ENCODE measurements at regions not wholly inside any gene's neighbourhood (a gene's known extent, or its start where the extent isn't known, plus 50 kb on each side); places are given as distances from the start of the nearest gene placed in this dataset.

DNA sequence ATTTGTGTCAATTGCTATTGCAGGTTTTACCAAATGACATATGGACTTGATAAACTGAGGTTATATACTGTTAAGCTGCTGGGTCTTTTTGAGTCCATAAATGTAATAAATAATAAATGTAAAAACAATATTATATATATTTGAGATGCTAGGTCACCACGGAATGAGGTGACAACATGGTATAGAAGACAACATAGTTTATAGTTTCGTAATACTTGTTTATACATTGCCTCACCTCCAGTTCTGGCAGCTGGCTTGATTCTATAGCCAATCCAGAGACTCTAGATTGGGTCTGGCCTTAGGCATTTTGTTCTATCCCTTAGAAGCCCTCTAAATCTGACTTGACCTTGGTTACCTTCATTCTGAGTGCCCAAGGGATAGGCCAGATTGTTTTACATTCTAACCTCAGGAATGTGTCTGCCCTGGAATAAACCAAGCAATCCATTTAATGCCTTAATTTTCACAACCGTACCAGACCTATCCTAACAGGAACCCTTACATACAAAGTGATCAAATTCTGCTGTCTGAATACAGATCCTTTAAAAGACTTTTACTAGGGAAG is 61.5 kb upstream of the STXBP5 start:
- no peak for DNase-seq (ENCODE audit: low read depth in 1 of 2, low spot score in 1 of 2)
- H3K27me3 ChIP-seq (ENCODE audit: insufficient read depth, poor library complexity, severe bottlenecking): no peaks in the 10 kb centered on the region
- H3K27ac ChIP-seq (replicated peaks): no peak overlapping the region
- no peak overlapping the region for H3K4me3 ChIP-seq (replicated peaks; ENCODE audit: insufficient read depth, low read length)
- no peak for TF ChIP-seq GABPA (IDR thresholded peaks at IDR 0.05; ENCODE audit: low read depth)
- TF ChIP-seq SPI1 (IDR thresholded peaks at IDR 0.05; ENCODE audit: borderline replicate concordance, low read depth): no peak
- TF ChIP-seq, protein P1, sequence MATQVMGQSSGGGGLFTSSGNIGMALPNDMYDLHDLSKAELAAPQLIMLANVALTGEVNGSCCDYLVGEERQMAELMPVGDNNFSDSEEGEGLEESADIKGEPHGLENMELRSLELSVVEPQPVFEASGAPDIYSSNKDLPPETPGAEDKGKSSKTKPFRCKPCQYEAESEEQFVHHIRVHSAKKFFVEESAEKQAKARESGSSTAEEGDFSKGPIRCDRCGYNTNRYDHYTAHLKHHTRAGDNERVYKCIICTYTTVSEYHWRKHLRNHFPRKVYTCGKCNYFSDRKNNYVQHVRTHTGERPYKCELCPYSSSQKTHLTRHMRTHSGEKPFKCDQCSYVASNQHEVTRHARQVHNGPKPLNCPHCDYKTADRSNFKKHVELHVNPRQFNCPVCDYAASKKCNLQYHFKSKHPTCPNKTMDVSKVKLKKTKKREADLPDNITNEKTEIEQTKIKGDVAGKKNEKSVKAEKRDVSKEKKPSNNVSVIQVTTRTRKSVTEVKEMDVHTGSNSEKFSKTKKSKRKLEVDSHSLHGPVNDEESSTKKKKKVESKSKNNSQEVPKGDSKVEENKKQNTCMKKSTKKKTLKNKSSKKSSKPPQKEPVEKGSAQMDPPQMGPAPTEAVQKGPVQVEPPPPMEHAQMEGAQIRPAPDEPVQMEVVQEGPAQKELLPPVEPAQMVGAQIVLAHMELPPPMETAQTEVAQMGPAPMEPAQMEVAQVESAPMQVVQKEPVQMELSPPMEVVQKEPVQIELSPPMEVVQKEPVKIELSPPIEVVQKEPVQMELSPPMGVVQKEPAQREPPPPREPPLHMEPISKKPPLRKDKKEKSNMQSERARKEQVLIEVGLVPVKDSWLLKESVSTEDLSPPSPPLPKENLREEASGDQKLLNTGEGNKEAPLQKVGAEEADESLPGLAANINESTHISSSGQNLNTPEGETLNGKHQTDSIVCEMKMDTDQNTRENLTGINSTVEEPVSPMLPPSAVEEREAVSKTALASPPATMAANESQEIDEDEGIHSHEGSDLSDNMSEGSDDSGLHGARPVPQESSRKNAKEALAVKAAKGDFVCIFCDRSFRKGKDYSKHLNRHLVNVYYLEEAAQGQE (IDR thresholded peaks at IDR 0.05; ENCODE audit: insufficient replicate concordance, low read depth): no peak
- TF ChIP-seq, protein P2, sequence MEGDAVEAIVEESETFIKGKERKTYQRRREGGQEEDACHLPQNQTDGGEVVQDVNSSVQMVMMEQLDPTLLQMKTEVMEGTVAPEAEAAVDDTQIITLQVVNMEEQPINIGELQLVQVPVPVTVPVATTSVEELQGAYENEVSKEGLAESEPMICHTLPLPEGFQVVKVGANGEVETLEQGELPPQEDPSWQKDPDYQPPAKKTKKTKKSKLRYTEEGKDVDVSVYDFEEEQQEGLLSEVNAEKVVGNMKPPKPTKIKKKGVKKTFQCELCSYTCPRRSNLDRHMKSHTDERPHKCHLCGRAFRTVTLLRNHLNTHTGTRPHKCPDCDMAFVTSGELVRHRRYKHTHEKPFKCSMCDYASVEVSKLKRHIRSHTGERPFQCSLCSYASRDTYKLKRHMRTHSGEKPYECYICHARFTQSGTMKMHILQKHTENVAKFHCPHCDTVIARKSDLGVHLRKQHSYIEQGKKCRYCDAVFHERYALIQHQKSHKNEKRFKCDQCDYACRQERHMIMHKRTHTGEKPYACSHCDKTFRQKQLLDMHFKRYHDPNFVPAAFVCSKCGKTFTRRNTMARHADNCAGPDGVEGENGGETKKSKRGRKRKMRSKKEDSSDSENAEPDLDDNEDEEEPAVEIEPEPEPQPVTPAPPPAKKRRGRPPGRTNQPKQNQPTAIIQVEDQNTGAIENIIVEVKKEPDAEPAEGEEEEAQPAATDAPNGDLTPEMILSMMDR (IDR thresholded peaks at IDR 0.05; ENCODE audit: insufficient read depth, low read length): no peak
- TF ChIP-seq POLR2AphosphoS5 (IDR thresholded peaks at IDR 0.05; ENCODE audit: low read depth): no peak

DNA sequence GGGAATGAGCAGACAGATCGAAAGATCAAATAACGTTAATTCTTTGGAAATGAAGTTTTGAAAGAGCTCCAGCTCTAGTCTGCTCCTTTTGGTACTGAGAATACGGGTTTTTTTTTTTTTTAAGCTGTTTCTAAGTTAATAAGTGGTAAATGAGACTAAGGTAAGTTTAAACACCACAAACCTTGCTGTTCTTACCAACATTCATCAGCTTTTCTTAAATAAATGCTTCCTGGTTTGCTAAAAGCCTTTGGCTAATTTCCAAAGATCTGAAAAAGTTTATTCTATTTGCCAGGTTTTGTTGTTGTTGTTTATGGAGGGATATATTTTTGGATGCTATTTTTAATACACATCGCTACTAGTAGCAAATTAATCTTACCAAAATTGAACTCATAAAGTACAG is 55.1 kb upstream of the STXBP5 start:
- no peak overlapping the region for H3K4me3 ChIP-seq (replicated peaks; ENCODE audit: insufficient read depth, low read length)
- H3K27ac ChIP-seq (replicated peaks): no peak overlapping the region
- H3K27me3 ChIP-seq (ENCODE audit: insufficient read depth, poor library complexity, severe bottlenecking): no peaks in the 10 kb centered on the region
- no peak for DNase-seq (ENCODE audit: low read depth in 1 of 2, low spot score in 1 of 2)
- TF ChIP-seq, protein P2 (IDR thresholded peaks at IDR 0.05; ENCODE audit: insufficient read depth, low read length): no peak
- TF ChIP-seq GABPA (IDR thresholded peaks at IDR 0.05; ENCODE audit: low read depth): no peak
- no peak for TF ChIP-seq POLR2AphosphoS5 (IDR thresholded peaks at IDR 0.05; ENCODE audit: low read depth)
- TF ChIP-seq, protein P1 (IDR thresholded peaks at IDR 0.05; ENCODE audit: insufficient replicate concordance, low read depth): no peak
- no peak for TF ChIP-seq SPI1 (IDR thresholded peaks at IDR 0.05; ENCODE audit: borderline replicate concordance, low read depth)

DNA sequence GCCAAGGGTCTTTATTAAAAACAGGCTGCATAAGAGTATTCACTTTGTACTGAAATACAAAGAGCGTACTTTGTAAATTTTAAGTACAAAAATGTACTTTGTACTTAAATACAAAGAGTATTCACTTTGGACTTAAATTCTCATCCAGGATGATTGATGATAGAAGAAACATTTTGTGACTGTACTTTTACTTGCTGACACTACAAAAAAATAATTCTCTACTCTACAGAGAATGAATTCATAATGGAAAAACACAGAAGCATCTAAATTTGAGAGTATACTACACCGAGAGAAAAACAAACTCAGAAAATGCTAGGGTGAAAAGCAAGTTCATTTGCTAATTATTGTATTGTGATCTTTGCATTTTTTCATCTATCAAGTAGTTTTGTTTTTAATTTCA is 54.4 kb upstream of the STXBP5 start:
- no peak for DNase-seq (ENCODE audit: low read depth in 1 of 2, low spot score in 1 of 2)
- TF ChIP-seq POLR2AphosphoS5 (IDR thresholded peaks at IDR 0.05; ENCODE audit: low read depth) (no peak), SPI1 (IDR thresholded peaks at IDR 0.05; ENCODE audit: borderline replicate concordance, low read depth) (no peak), GABPA (IDR thresholded peaks at IDR 0.05; ENCODE audit: low read depth) (no peak)
- TF ChIP-seq, protein P1 (IDR thresholded peaks at IDR 0.05; ENCODE audit: insufficient replicate concordance, low read depth): no peak
- TF ChIP-seq, protein P2 (IDR thresholded peaks at IDR 0.05; ENCODE audit: insufficient read depth, low read length): no peak

More for the DNA sequence above, 54.4 kb upstream of the STXBP5 start:
- Histone ChIP-seq H3K4me3 (replicated peaks; ENCODE audit: insufficient read depth, low read length) (no peak overlapping the region), H3K27ac (replicated peaks) (no peak overlapping the region), H3K27me3 (ENCODE audit: insufficient read depth, poor library complexity, severe bottlenecking) (no peaks in the 10 kb centered on the region)
